ENCODE measurements at regions not wholly inside any gene's neighbourhood (a gene's known extent, or its start where the extent isn't known, plus 50 kb on each side); places are given as distances from the start of the nearest gene placed in this dataset.

DNA sequence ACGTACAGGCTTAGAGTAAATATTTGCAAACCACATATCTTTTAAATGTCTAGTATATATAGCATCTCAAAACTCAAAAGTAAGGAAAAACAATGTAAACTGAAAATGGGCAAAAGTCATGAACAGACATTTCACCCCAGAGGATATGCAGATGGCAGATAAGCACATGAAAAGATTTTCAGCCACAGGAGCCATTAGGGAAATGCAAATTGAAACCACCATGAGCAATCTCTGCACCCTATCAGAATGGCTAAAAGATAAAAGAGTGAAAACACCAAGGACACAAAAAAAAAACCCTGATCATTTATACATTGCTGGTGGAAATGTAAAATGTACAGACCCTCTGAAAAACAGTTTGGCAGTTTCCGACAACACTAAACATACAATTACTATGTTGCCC is 292.7 kb downstream of the ZNF516 start:
- no peaks in the 10 kb centered on the region for H3K36me3 ChIP-seq (ENCODE audit: control insufficient read depth, insufficient read depth, low read length)
- TF ChIP-seq, protein P1, sequence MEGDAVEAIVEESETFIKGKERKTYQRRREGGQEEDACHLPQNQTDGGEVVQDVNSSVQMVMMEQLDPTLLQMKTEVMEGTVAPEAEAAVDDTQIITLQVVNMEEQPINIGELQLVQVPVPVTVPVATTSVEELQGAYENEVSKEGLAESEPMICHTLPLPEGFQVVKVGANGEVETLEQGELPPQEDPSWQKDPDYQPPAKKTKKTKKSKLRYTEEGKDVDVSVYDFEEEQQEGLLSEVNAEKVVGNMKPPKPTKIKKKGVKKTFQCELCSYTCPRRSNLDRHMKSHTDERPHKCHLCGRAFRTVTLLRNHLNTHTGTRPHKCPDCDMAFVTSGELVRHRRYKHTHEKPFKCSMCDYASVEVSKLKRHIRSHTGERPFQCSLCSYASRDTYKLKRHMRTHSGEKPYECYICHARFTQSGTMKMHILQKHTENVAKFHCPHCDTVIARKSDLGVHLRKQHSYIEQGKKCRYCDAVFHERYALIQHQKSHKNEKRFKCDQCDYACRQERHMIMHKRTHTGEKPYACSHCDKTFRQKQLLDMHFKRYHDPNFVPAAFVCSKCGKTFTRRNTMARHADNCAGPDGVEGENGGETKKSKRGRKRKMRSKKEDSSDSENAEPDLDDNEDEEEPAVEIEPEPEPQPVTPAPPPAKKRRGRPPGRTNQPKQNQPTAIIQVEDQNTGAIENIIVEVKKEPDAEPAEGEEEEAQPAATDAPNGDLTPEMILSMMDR (IDR thresholded peaks at IDR 0.05; ENCODE audit: insufficient read depth, low read length, poor library complexity, severe bottlenecking) = no peak
- no peak for DNase-seq (ENCODE audit: extremely low read depth, insufficient read length)
- H3K27me3 ChIP-seq (replicated peaks; ENCODE audit: control insufficient read depth, insufficient read depth, low read length) = no peaks in the 10 kb centered on the region
- H3K4me3 ChIP-seq (replicated peaks; ENCODE audit: low read depth, low read length) = no peak overlapping the region

DNA sequence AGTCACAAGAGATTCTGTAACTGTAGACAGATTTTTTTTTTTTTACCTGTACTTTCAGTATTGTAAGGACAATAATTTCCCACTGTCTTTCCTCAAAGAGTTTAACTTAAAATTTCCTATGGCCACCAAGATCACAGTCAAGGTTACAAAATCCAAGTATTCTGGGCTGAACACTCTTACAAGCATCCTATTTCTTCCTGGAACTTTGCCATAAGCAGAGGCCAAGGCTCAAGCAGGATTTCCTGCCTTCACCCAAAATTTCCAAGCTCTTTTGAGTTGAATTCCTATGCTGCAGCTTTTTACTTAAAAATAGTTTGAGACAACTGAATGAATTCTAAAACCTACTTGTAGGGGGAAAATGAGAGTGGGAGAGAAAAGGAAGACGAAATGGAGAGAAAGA is 299.4 kb downstream of the ZNF516 start:
- DNase-seq (ENCODE audit: extremely low read depth, insufficient read length) = no peak
- Histone ChIP-seq H3K4me3 (replicated peaks; ENCODE audit: low read depth, low read length) (no peak overlapping the region), H3K36me3 (ENCODE audit: control insufficient read depth, insufficient read depth, low read length) (no peaks in the 10 kb centered on the region), H3K27me3 (replicated peaks; ENCODE audit: control insufficient read depth, insufficient read depth, low read length) (no peaks in the 10 kb centered on the region)
- TF ChIP-seq, protein P1 (IDR thresholded peaks at IDR 0.05; ENCODE audit: insufficient read depth, low read length, poor library complexity, severe bottlenecking) = no peak

DNA sequence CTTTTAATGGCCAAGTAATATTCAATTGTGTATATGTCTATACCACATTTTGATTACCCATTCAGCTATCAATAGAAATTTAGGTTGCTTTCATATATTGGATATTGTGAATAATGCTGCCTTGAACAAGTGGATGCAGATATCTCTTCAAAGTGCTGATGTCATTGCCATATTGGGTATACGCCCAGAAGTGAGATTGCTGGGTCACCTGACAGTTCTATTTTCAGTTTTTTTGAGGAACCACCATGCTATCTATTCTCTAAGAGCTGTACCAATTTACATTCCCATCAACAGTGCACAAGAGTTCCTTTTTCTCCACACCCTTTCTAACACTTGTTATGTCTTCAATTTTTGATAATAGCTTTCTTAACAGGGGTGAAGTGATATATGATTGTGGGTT is 306.9 kb downstream of the ZNF516 start:
- no peaks in the 10 kb centered on the region for H3K27me3 ChIP-seq (replicated peaks; ENCODE audit: control insufficient read depth, insufficient read depth, low read length)
- H3K36me3 ChIP-seq (ENCODE audit: control insufficient read depth, insufficient read depth, low read length) = no peaks in the 10 kb centered on the region
- no peak for DNase-seq (ENCODE audit: extremely low read depth, insufficient read length)
- TF ChIP-seq, protein P1 (IDR thresholded peaks at IDR 0.05; ENCODE audit: insufficient read depth, low read length, poor library complexity, severe bottlenecking) = no peak
- H3K4me3 ChIP-seq (replicated peaks; ENCODE audit: low read depth, low read length) = no peak overlapping the region

DNA sequence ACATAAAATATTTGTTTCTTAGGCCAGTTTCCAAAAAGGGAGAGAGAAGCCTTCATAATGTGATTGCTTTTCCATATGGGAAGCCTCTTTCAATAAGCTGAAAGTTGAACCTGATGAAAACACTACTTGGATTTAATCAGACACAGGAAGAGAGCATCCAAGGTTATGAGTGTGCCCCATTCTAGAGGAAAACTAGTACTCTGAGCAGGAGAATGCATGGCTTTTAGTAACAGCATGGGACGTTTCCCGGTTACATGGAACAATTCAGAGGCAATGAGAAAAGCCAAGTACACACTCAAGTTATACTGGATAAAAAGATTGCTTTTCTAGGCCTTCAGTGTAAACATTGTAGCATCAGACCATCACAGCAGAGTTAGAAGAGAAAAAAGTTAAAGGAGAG is 315.8 kb downstream of the ZNF516 start:
- TF ChIP-seq, protein P1 (IDR thresholded peaks at IDR 0.05; ENCODE audit: insufficient read depth, low read length, poor library complexity, severe bottlenecking) = no peak
- Histone ChIP-seq H3K27me3 (replicated peaks; ENCODE audit: control insufficient read depth, insufficient read depth, low read length) (no peaks in the 10 kb centered on the region), H3K4me3 (replicated peaks; ENCODE audit: low read depth, low read length) (no peak overlapping the region), H3K36me3 (ENCODE audit: control insufficient read depth, insufficient read depth, low read length) (no peaks in the 10 kb centered on the region)
- DNase-seq (ENCODE audit: extremely low read depth, insufficient read length) = no peak

DNA sequence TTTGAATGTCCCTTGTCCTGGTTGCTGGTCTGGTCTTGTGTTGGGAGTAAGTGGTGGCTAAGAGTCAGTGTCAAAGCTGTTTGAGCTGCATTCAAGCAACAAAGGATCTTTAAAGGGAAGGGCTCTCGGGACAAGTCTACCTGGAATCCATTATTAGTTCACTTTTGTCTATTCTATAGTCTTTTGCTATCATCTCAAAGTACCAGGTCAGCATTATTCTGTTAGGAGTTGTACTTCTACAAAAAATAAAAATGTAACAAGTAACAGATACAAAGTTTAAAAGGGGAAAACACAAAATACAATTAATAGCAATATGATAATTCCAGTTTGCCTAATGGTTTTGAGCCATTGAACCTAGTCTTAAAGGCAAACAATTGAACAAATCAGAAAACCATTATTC is 317.9 kb downstream of the ZNF516 start:
- no peak for DNase-seq (ENCODE audit: extremely low read depth, insufficient read length)
- no peaks in the 10 kb centered on the region for H3K36me3 ChIP-seq (ENCODE audit: control insufficient read depth, insufficient read depth, low read length)
- TF ChIP-seq, protein P1 (IDR thresholded peaks at IDR 0.05; ENCODE audit: insufficient read depth, low read length, poor library complexity, severe bottlenecking) = no peak
- no peak overlapping the region for H3K4me3 ChIP-seq (replicated peaks; ENCODE audit: low read depth, low read length)
- no peaks in the 10 kb centered on the region for H3K27me3 ChIP-seq (replicated peaks; ENCODE audit: control insufficient read depth, insufficient read depth, low read length)

DNA sequence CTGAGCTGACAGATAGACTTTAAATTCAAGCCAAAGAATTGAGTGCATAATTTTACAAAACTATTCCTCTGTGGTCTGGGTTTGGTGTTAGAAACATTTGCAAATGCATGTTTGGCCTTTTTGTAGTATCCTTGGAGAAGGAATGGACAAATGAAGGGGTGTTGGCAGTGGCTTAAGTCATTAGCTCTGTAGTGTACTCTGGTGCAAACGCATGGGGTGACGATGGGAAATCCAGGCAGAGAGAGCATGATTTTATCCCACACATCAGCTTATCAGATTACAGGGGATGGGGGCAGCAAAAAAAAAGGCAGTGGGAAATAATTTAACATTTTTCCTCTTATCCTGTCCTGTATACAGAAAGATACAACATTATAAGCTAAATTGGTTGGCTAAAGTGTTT is 320.6 kb downstream of the ZNF516 start:
- no peak for DNase-seq (ENCODE audit: extremely low read depth, insufficient read length)
- no peak overlapping the region for H3K4me3 ChIP-seq (replicated peaks; ENCODE audit: low read depth, low read length)
- TF ChIP-seq, protein P1 (IDR thresholded peaks at IDR 0.05; ENCODE audit: insufficient read depth, low read length, poor library complexity, severe bottlenecking) = no peak
- no peaks in the 10 kb centered on the region for H3K27me3 ChIP-seq (replicated peaks; ENCODE audit: control insufficient read depth, insufficient read depth, low read length)
- no peaks in the 10 kb centered on the region for H3K36me3 ChIP-seq (ENCODE audit: control insufficient read depth, insufficient read depth, low read length)
